BLaER1 (cell line): ENCODE measurements at regions not wholly inside any gene's neighbourhood (a gene's known extent, or its start where the extent isn't known, plus 50 kb on each side); places are given as distances from the start of the nearest gene placed in this dataset.
"Not testable (repeated sequence)": the region's sequence is repeated elsewhere in the genome, so short reads cannot be mapped to it uniquely, and the experiment has no call there.

Experiments
- H3K27ac ChIP-seq: shearing (Covaris generic); formaldehyde crosslinking; 2 replicates; pipeline ENCODE4 v1.8.1; 2022
- H3K27me3 ChIP-seq: shearing (Covaris generic); formaldehyde crosslinking; 2 replicates; pipeline ENCODE4 v1.8.1; 2022
- H3K36me3 ChIP-seq: shearing (Covaris generic); formaldehyde crosslinking; 2 replicates; pipeline ENCODE4 v1.8.1; 2022
- H3K4me1 ChIP-seq: shearing (Covaris generic); formaldehyde crosslinking; 2 replicates; pipeline ENCODE4 v1.8.1; 2022
- H3K4me2 ChIP-seq: shearing (Covaris generic); formaldehyde crosslinking; 2 replicates; pipeline ENCODE4 v1.8.1; 2022
- H3K4me3 ChIP-seq: shearing (Covaris generic); formaldehyde crosslinking; 2 replicates; pipeline ENCODE4 v1.8.1; 2022
- H3K9ac ChIP-seq: shearing (Covaris generic); formaldehyde crosslinking; 2 replicates; pipeline ENCODE4 v1.8.1; 2022
- H3K9me3 ChIP-seq: shearing (Covaris generic); formaldehyde crosslinking; 2 replicates; pipeline ENCODE4 v1.8.1; 2022
- H4K20me1 ChIP-seq: shearing (Covaris generic); formaldehyde crosslinking; 2 replicates; pipeline ENCODE4 v1.8.1; 2022
- Cebpa-rat ChIP-seq: shearing (Covaris generic); IDR thresholded peaks from 2 replicates; pipeline ENCODE4 v1.8.1; 2022

DNA sequence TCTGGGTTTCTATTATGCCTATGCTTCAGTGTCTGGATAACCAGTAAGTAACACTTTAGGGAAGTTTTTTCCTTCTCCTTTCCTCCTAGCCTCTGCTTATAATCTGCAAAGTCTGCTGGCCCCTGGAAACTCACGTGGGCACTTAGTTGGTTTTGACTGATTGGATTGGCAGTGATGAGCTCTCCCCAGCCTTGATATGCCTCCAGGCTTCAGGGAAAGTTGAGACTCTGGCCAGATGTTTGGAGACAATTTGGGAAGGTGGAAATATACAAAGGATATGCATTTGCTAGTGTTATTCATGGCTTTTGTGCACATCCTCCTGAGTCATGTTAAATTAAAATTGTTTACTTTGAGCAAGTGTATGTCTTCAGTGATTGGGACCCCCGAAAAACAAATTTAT lies 160.2 kb upstream of the IL12B start:
- H3K36me3 ChIP-seq = no peaks in the 10 kb centered on the region
- no peak for TF ChIP-seq Cebpa-rat
- no peaks in the 10 kb centered on the region for H4K20me1 ChIP-seq
- H3K9ac ChIP-seq = no peak overlapping the region
- H3K4me3 ChIP-seq = no peak overlapping the region
- H3K9me3 ChIP-seq = no peaks in the 10 kb centered on the region
- no peak overlapping the region for H3K27ac ChIP-seq
- H3K27me3 ChIP-seq = no peaks in the 10 kb centered on the region
- H3K4me1 ChIP-seq = no peaks in the 10 kb centered on the region
- H3K4me2 ChIP-seq = no peak overlapping the region

DNA sequence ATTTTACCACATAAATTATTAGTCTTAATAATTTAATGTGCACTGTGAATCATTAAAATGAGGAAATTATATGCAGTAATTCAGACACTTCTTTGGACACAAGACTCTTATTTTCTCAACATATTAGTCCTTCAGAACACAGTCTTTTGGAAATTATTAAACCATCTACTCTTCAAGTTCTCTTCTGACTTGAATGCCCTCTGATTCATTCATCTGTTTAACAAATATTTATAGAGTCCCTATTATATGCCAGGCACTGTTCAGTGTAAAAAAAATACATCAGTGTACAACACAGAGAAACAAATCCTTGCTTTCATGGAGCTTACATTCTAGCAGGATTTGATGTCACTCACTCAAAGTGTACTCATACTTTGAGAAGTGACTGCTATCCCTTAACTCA lies 163.4 kb upstream of the IL12B start:
- Histone ChIP-seq H3K9ac (no peak overlapping the region), H3K36me3 (no peaks in the 10 kb centered on the region), H3K27me3 (no peaks in the 10 kb centered on the region), H3K4me1 (peaks cover 15% of the 10 kb centered on the region), H3K9me3 (no peaks in the 10 kb centered on the region), H3K27ac (no peak overlapping the region), H4K20me1 (no peaks in the 10 kb centered on the region), H3K4me2 (no peak overlapping the region), H3K4me3 (no peak overlapping the region)
- TF ChIP-seq Cebpa-rat = no peak

DNA sequence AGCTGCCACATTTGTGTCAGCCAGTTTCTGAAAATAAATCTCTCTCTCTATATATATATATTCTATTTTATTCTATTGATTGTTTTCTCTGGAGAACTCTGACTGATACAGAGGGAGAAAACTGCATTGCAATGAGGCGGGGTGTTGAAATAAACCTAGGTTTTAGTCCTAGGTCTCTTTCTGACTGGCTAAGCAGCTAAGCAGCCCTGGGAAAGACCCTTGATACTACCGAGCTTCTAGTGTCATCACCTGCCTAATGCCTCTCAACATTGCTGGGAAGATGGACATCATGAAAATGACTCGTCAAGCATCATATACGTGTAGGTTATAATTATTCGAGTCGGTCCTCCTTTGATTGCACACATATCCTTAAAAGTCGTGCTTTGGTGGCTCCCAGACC lies 166.5 kb upstream of the IL12B start:
- peaks cover 15% of the 10 kb centered on the region for H3K4me1 ChIP-seq
- H3K27me3 ChIP-seq = no peaks in the 10 kb centered on the region
- TF ChIP-seq Cebpa-rat = no peak
- H3K4me3 ChIP-seq = no peak overlapping the region
- H3K9me3 ChIP-seq = no peaks in the 10 kb centered on the region
- no peak overlapping the region for H3K27ac ChIP-seq
- H3K4me2 ChIP-seq = no peak overlapping the region; the same call in 1 of the 2 replicates
- H3K9ac ChIP-seq = no peak overlapping the region
- H4K20me1 ChIP-seq = no peaks in the 10 kb centered on the region
- no peaks in the 10 kb centered on the region for H3K36me3 ChIP-seq

- Histone ChIP-seq H3K4me2 (peak overlapping the region; percentile 67), H3K27ac (no peak overlapping the region), H3K4me1 (peaks cover 15% of the 10 kb centered on the region), H3K27me3 (no peaks in the 10 kb centered on the region), H3K4me3 (no peak overlapping the region), H3K36me3 (no peaks in the 10 kb centered on the region), H4K20me1 (no peaks in the 10 kb centered on the region), H3K9me3 (no peaks in the 10 kb centered on the region), H3K9ac (no peak overlapping the region)
- no peak for TF ChIP-seq Cebpa-rat
Observed at GRCh38 chr5:159497221-159497620, 166.9 kb upstream of the IL12B start.

- H3K4me3 ChIP-seq = no peak overlapping the region
Observed at GRCh38 chr5:159498630-159499029, 168.3 kb upstream of the IL12B start.

GRCh38 chr5:159502116-159502515 lies 171.8 kb upstream of the IL12B start:
- not testable (repeated sequence) for H3K9me3 ChIP-seq, H3K27ac ChIP-seq, H3K4me3 ChIP-seq, H3K4me2 ChIP-seq, H3K9ac ChIP-seq, H3K27me3 ChIP-seq, H4K20me1 ChIP-seq, H3K36me3 ChIP-seq
- peaks cover 12% of the 10 kb centered on the region for H3K4me1 ChIP-seq

More at GRCh38 chr5:159498630-159499029, 168.3 kb upstream of the IL12B start:
- no peak for TF ChIP-seq Cebpa-rat
- Histone ChIP-seq H3K27ac (no peak overlapping the region), H3K4me1 (peaks cover 15% of the 10 kb centered on the region), H3K4me2 (no peak overlapping the region), H3K36me3 (no peaks in the 10 kb centered on the region), H3K9ac (no peak overlapping the region), H3K27me3 (no peaks in the 10 kb centered on the region), H3K9me3 (no peaks in the 10 kb centered on the region), H4K20me1 (no peaks in the 10 kb centered on the region)

DNA sequence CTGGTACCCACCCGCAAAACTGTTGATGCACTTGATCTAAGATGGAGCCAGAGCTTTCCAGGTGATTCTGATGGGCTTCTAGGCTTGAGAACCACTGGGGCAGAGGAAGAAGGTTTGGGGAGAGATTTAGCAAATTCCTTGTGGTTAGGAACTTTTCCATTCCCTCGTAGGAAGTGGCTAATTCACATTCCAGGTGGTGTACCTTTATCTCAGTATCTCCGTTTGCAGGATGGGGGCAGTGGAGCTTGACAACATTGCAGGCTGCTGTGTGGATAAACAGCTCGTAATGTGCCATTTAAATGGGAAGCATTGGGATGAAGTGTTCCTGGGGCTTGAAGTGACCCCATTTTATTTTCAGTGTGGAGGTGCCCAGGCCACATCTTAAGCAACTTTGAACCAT lies 172.9 kb upstream of the IL12B start:
- no peak for TF ChIP-seq Cebpa-rat
- Histone ChIP-seq H3K36me3 (no peaks in the 10 kb centered on the region), H3K4me1 (peaks cover 1% of the 10 kb centered on the region), H3K4me3 (no peak overlapping the region), H3K27ac (no peak overlapping the region), H3K9ac (no peak overlapping the region), H3K27me3 (no peaks in the 10 kb centered on the region), H4K20me1 (no peaks in the 10 kb centered on the region), H3K4me2 (no peak overlapping the region), H3K9me3 (no peaks in the 10 kb centered on the region)

- Histone ChIP-seq H3K9me3 (no peaks in the 10 kb centered on the region), H3K27me3 (no peaks in the 10 kb centered on the region), H4K20me1 (no peaks in the 10 kb centered on the region), H3K27ac (no peak overlapping the region), H3K4me3 (no peak overlapping the region), H3K9ac (no peak overlapping the region), H3K36me3 (no peaks in the 10 kb centered on the region), H3K4me1 (no peaks in the 10 kb centered on the region), H3K4me2 (no peak overlapping the region)
- no peak for TF ChIP-seq Cebpa-rat
Observed at GRCh38 chr5:159504106-159504856, 174.0 kb upstream of the IL12B start.

DNA sequence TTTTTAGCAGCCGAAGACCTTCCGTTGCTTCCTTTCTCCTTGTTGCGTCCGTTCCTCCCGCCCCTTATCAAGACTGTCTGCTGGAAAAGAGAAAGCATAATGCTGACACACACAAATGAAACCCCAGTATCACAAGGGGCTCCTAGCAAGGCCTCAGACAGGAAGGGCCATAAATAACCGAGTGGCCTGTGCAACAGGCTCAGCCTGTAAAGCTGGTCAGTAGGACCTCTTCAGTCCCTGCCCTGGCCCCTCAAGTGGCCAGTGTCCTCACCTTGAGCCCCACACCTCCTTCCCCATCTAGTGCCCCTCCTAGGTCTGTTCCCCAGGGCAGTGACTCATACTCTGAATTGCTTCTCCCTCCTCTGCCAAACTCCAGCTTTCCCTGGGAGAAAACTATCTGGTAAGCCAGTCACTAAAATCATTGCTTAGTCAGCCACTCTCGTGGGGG lies 174.6 kb upstream of the IL12B start:
- H4K20me1 ChIP-seq = no peaks in the 10 kb centered on the region
- H3K4me1 ChIP-seq = no peaks in the 10 kb centered on the region
- no peak overlapping the region for H3K9ac ChIP-seq
- no peaks in the 10 kb centered on the region for H3K9me3 ChIP-seq
- no peak for TF ChIP-seq Cebpa-rat
- H3K4me2 ChIP-seq = no peak overlapping the region
- H3K27ac ChIP-seq = no peak overlapping the region
- H3K27me3 ChIP-seq = no peaks in the 10 kb centered on the region
- H3K4me3 ChIP-seq = no peak overlapping the region
- H3K36me3 ChIP-seq = no peaks in the 10 kb centered on the region

DNA sequence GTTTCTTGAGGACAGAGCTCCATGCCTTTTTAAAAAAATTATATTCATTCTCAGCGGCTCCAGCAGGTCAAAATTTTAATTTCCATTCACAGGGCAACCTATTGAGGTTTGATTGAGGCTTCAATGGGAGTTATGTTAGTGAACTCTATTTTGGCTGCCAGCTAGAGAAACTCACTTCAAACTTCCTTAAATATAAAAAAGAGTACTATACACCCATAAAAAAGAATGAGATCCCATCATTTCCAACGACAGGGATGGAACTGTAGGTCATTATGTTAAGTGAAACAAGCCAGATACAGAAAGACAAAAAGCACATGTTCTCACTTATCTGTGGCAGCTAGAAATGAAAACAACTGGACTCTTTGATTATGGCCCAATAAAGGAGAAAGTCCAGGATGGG lies 176.8 kb upstream of the IL12B start:
- H3K27ac ChIP-seq = no peak overlapping the region
- H3K36me3 ChIP-seq = no peaks in the 10 kb centered on the region
- no peaks in the 10 kb centered on the region for H3K9me3 ChIP-seq
- no peaks in the 10 kb centered on the region for H4K20me1 ChIP-seq
- no peaks in the 10 kb centered on the region for H3K27me3 ChIP-seq
- H3K4me3 ChIP-seq = no peak overlapping the region
- H3K9ac ChIP-seq = no peak overlapping the region
- H3K4me2 ChIP-seq = no peak overlapping the region
- H3K4me1 ChIP-seq = no peaks in the 10 kb centered on the region
- no peak for TF ChIP-seq Cebpa-rat

- H3K27me3 ChIP-seq = no peaks in the 10 kb centered on the region
- H3K4me2 ChIP-seq = no peak overlapping the region
- H3K9me3 ChIP-seq = no peaks in the 10 kb centered on the region
- no peaks in the 10 kb centered on the region for H3K4me1 ChIP-seq
- H4K20me1 ChIP-seq = no peaks in the 10 kb centered on the region
- no peak for TF ChIP-seq Cebpa-rat
- no peak overlapping the region for H3K27ac ChIP-seq
- no peaks in the 10 kb centered on the region for H3K36me3 ChIP-seq
- H3K4me3 ChIP-seq = no peak overlapping the region
- H3K9ac ChIP-seq = no peak overlapping the region
Observed at GRCh38 chr5:159507661-159508060, 177.4 kb upstream of the IL12B start.
